ENCODE measurements at regions not wholly inside any gene's neighbourhood (a gene's known extent, or its start where the extent isn't known, plus 50 kb on each side); places are given as distances from the start of the nearest gene placed in this dataset.
"Not testable (repeated sequence)": the region's sequence is repeated elsewhere in the genome, so short reads cannot be mapped to it uniquely, and the experiment has no call there.

DNA sequence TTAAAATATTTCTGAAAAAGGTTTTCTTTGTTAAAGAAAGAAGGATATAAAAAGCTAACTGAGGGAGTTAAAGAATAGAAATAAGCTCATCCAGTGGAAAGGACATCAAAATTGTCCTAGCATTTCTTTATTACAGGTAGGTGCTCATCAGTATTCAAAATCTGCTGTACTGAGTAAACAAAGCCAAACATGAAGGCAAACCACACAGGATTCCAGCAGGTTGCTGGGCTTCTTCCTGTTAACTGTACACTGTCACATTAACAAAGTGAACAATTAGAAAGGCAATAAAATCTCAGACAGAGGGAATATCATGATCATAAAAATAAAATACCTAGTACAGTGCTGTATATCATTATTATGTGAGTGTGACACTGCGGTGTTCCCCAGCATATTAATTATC, 1541.0 kb downstream of the SLITRK5 start:
- Mint-ChIP-seq H3K36me3 (no peaks in the 10 kb centered on the region), H3K27me3 (no peaks in the 10 kb centered on the region), H3K27ac (no peak overlapping the region), H3K4me3 (no peak overlapping the region), H3K9me3 (peaks cover 0 to 8% (median 3%) of the 10 kb centered on the region in 3 donors), H3K4me1 (no peaks in the 10 kb centered on the region)

DNA sequence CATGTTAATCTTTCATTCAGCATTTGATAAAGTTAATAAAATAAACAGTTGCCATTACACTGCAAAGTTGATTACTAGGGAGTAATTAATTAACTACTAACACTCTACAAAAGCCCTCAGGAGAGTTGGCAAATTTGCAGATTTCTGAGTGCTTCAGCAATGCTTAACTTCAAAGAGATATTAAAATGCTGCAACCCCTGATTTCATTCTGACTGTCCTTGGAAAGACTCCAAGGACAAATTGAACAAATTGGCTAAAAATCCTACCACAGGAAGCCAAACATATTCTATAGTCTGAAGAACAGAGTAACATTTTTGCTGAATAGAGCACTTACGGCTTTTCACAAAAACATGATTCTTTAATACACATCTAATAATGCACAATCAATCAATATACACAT, 1543.0 kb downstream of the SLITRK5 start:
- Mint-ChIP-seq H3K27ac (no peak overlapping the region), H3K36me3 (no peaks in the 10 kb centered on the region), H3K4me1 (no peaks in the 10 kb centered on the region), H3K27me3 (no peaks in the 10 kb centered on the region), H3K9me3 (peaks cover 3 to 8% (median 3%) of the 10 kb centered on the region in 3 donors), H3K4me3 (no peak overlapping the region)

- H3K27me3 Mint-ChIP-seq, H3K4me1 Mint-ChIP-seq, H3K27ac Mint-ChIP-seq, H3K4me3 Mint-ChIP-seq, H3K36me3 Mint-ChIP-seq: not testable (repeated sequence)
- H3K9me3 Mint-ChIP-seq, result peaks cover 3 to 11% (median 3%) of the 10 kb centered on the region in 3 donors
Observed at GRCh38 chr13:89215319-89215718, 1544.1 kb downstream of the SLITRK5 start.

DNA sequence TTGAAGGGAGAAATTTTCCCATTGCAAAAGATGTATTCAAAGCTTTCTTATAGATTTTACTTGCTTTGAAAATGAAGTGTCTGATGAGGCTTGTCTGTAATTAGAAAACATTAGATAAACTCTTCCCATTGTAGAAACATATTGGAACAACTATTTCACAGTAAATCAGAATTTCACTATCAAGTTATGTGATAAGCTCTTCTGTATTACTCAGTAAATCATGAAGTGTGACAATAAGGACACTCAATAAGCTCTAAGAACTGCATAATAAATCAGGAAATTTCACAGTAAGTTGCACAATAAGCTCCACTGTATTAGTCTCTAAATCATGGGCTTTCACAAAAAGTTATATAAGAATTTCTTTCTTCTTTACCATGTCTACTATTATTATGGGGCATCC, 1546.6 kb downstream of the SLITRK5 start:
- H3K9me3 Mint-ChIP-seq, result peaks cover 3 to 20% (median 5%) of the 10 kb centered on the region in 3 donors
- H3K4me1 Mint-ChIP-seq, result no peaks in the 10 kb centered on the region
- no peaks in the 10 kb centered on the region for H3K36me3 Mint-ChIP-seq
- no peak overlapping the region for H3K27ac Mint-ChIP-seq
- no peaks in the 10 kb centered on the region for H3K27me3 Mint-ChIP-seq
- H3K4me3 Mint-ChIP-seq, result no peak overlapping the region

- Mint-ChIP-seq H3K4me1 (no peaks in the 10 kb centered on the region), H3K27me3 (no peaks in the 10 kb centered on the region), H3K4me3 (no peak overlapping the region), H3K36me3 (peaks cover 2% of the 10 kb centered on the region), H3K9me3 (peaks cover 5 to 18% (median 6%) of the 10 kb centered on the region in 3 donors), H3K27ac (no peak overlapping the region)
Observed at GRCh38 chr13:89221557-89222158, 1550.5 kb downstream of the SLITRK5 start.

GRCh38 chr13:89227356-89227755, 1556.2 kb downstream of the SLITRK5 start:
- peaks cover 0 to 18% (median 7%) of the 10 kb centered on the region in 3 donors for H3K9me3 Mint-ChIP-seq
- peaks cover 2% of the 10 kb centered on the region for H3K36me3 Mint-ChIP-seq
- H3K4me1 Mint-ChIP-seq, result no peaks in the 10 kb centered on the region
- H3K4me3 Mint-ChIP-seq, result no peak overlapping the region
- no peaks in the 10 kb centered on the region for H3K27me3 Mint-ChIP-seq
- H3K27ac Mint-ChIP-seq, result no peak overlapping the region

DNA sequence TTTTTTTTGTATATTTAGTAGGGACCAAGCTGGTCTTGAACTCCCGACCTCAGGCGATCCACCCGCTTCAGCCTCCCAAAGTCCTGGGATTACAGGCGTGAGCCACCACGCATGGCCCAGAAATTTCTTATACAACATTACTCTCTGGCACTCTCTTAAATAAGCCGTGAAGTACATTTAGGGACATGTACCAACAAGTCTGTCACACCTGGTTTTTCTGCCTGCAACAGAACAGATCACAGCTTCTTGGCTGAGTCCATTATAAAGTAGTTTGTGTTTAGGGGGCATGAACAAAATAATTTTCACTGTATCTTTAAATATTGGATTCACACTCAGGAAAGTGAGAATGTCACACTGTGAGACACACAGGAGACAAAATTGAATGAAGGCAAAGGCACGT, 1567.3 kb downstream of the SLITRK5 start:
- H3K9me3 Mint-ChIP-seq, result peaks cover 0 to 3% (median 2%) of the 10 kb centered on the region in 3 donors
- no peaks in the 10 kb centered on the region for H3K36me3 Mint-ChIP-seq

GRCh38 chr13:89239361-89240127, 1568.4 kb downstream of the SLITRK5 start:
- Mint-ChIP-seq H3K4me1 (no peaks in the 10 kb centered on the region), H3K9me3 (peaks cover 0 to 3% (median 2%) of the 10 kb centered on the region in 3 donors), H3K36me3 (no peaks in the 10 kb centered on the region), H3K27ac (no peak overlapping the region), H3K27me3 (no peaks in the 10 kb centered on the region), H3K4me3 (no peak overlapping the region)

More for the DNA sequence above, 1567.3 kb downstream of the SLITRK5 start:
- Mint-ChIP-seq H3K4me1 (no peaks in the 10 kb centered on the region), H3K27ac (no peak overlapping the region), H3K4me3 (no peak overlapping the region), H3K27me3 (no peaks in the 10 kb centered on the region)

DNA sequence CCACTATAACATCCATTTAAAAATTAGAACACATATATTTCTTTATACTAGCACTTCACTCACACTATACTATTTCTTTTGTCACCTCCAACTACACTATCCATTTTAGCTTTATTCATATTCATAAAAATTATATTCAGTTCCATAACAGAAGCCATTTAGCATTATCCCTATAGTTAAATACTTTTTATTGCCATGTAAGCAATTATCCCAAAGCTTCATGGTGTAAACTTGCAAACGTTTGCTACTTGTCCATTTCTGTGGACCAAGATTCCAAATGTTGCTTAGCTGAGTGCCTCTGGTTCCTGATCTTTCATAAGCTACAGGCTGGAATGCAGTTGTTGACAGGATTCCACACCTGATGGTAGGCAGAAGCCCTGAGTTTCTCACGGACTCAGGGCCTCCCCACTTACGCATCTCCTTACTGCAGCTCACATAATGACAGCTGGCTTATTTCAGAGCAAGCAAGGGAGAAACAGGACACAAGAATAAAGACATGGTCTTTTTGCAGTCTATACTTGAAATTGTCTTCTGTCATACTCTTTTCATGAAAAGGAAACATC, 1584.8 kb downstream of the SLITRK5 start:
- Mint-ChIP-seq H3K4me3 (no peak overlapping the region), H3K4me1 (no peaks in the 10 kb centered on the region), H3K36me3 (peaks cover 2% of the 10 kb centered on the region), H3K27ac (no peak overlapping the region), H3K27me3 (no peaks in the 10 kb centered on the region), H3K9me3 (peaks cover 6 to 28% (median 11%) of the 10 kb centered on the region in 3 donors)

GRCh38 chr13:89267734-89268133, 1596.6 kb downstream of the SLITRK5 start:
- H3K27ac Mint-ChIP-seq, result no peak overlapping the region
- H3K4me1 Mint-ChIP-seq, result peaks cover 0 to 1% (median 0%) of the 10 kb centered on the region in 3 donors
- peaks cover 0 to 2% (median 0%) of the 10 kb centered on the region in 3 donors for H3K9me3 Mint-ChIP-seq
- no peak overlapping the region for H3K4me3 Mint-ChIP-seq
- no peaks in the 10 kb centered on the region for H3K27me3 Mint-ChIP-seq
- H3K36me3 Mint-ChIP-seq, result no peaks in the 10 kb centered on the region

GRCh38 chr13:89269737-89270136, 1598.6 kb downstream of the SLITRK5 start:
- H3K4me3 Mint-ChIP-seq, result no peak overlapping the region
- peaks cover 2% of the 10 kb centered on the region for H3K36me3 Mint-ChIP-seq
- peaks cover 0 to 1% (median 0%) of the 10 kb centered on the region in 3 donors for H3K4me1 Mint-ChIP-seq
- no peaks in the 10 kb centered on the region for H3K27me3 Mint-ChIP-seq
- H3K27ac Mint-ChIP-seq, result no peak overlapping the region
- H3K9me3 Mint-ChIP-seq, result peaks cover 0 to 2% (median 0%) of the 10 kb centered on the region in 3 donors

GRCh38 chr13:89270736-89271135, 1599.6 kb downstream of the SLITRK5 start:
- Mint-ChIP-seq H3K9me3 (peaks cover 0 to 2% (median 0%) of the 10 kb centered on the region in 3 donors), H3K4me1 (peaks cover 0 to 1% (median 0%) of the 10 kb centered on the region in 3 donors), H3K27me3 (no peaks in the 10 kb centered on the region), H3K36me3 (peaks cover 2% of the 10 kb centered on the region), H3K27ac (no peak overlapping the region), H3K4me3 (no peak overlapping the region)

GRCh38 chr13:89279374-89279773, 1608.2 kb downstream of the SLITRK5 start:
- Mint-ChIP-seq H3K27ac (no peak overlapping the region), H3K27me3 (no peaks in the 10 kb centered on the region), H3K4me1 (no peaks in the 10 kb centered on the region), H3K4me3 (no peak overlapping the region), H3K9me3 (peaks cover 2 to 11% (median 2%) of the 10 kb centered on the region in 3 donors), H3K36me3 (no peaks in the 10 kb centered on the region)

DNA sequence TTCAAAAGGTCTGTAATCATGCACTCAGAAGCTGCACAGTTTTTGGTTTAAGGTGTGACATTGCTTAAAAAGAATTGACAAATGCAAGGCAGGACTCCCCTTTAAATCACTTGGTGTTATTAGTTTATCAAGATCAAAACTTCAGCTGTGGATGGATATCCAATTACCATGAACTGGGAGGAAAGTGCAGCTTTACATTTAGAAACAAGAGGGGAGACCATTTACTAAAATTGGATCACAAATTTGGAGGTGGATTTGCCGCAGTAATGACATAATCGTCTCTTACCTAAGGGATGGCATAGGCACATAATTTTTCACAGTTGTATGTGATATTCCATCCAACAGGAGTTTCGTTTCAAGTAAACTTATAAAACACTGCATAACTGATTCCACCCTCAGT, 1610.2 kb downstream of the SLITRK5 start:
- no peaks in the 10 kb centered on the region for H3K4me1 Mint-ChIP-seq
- H3K36me3 Mint-ChIP-seq, result no peaks in the 10 kb centered on the region
- peaks cover 2 to 14% (median 2%) of the 10 kb centered on the region in 3 donors for H3K9me3 Mint-ChIP-seq
- no peak overlapping the region for H3K27ac Mint-ChIP-seq
- H3K27me3 Mint-ChIP-seq, result no peaks in the 10 kb centered on the region
- H3K4me3 Mint-ChIP-seq, result no peak overlapping the region

DNA sequence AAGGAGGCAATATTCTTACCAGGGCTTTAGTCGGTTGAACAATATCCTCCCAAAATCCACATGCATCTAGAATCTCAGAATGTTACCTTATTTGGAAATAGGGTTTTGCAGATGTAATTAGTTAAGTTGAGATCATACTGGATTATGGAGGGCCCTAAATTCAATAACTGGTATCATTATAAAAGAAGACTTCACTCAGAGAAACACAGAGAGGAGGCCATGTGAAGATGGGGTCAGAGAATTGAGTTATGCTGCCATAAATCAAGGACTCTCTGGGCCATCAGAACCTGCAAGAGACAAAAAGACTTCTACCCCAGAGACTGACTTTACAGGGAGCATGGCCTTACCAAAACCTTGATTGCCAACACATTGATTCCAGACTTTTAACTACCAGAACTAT, 1611.1 kb downstream of the SLITRK5 start:
- Mint-ChIP-seq H3K27ac (no peak overlapping the region), H3K36me3 (peaks cover 1% of the 10 kb centered on the region), H3K4me3 (no peak overlapping the region), H3K4me1 (no peaks in the 10 kb centered on the region), H3K9me3 (peaks cover 2 to 14% (median 4%) of the 10 kb centered on the region in 3 donors), H3K27me3 (no peaks in the 10 kb centered on the region)
